ENCODE measurements at regions not wholly inside any gene's neighbourhood (a gene's known extent, or its start where the extent isn't known, plus 50 kb on each side); places are given as distances from the start of the nearest gene placed in this dataset.

GRCh38 chr5:169416583-169417196, 115.8 kb upstream of the SLIT3 start:
- peak; percentile 89 for DNase-seq (ENCODE audit: low read depth)
- TF ChIP-seq, protein P1, sequence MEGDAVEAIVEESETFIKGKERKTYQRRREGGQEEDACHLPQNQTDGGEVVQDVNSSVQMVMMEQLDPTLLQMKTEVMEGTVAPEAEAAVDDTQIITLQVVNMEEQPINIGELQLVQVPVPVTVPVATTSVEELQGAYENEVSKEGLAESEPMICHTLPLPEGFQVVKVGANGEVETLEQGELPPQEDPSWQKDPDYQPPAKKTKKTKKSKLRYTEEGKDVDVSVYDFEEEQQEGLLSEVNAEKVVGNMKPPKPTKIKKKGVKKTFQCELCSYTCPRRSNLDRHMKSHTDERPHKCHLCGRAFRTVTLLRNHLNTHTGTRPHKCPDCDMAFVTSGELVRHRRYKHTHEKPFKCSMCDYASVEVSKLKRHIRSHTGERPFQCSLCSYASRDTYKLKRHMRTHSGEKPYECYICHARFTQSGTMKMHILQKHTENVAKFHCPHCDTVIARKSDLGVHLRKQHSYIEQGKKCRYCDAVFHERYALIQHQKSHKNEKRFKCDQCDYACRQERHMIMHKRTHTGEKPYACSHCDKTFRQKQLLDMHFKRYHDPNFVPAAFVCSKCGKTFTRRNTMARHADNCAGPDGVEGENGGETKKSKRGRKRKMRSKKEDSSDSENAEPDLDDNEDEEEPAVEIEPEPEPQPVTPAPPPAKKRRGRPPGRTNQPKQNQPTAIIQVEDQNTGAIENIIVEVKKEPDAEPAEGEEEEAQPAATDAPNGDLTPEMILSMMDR (conservative IDR thresholded peaks at IDR 0.05; ENCODE audit: low read depth, low read length), result no peak
- no peak overlapping the region for H3K4me3 ChIP-seq (ENCODE audit: low read length)

- no peak overlapping the region for H3K4me3 ChIP-seq (ENCODE audit: low read length)
- TF ChIP-seq, protein P1 (conservative IDR thresholded peaks at IDR 0.05; ENCODE audit: low read depth, low read length), result no peak
- no peak for DNase-seq (ENCODE audit: low read depth)
These were observed 115.0 kb upstream of the SLIT3 start for GRCh38 chr5:169415948-169416347.

DNA sequence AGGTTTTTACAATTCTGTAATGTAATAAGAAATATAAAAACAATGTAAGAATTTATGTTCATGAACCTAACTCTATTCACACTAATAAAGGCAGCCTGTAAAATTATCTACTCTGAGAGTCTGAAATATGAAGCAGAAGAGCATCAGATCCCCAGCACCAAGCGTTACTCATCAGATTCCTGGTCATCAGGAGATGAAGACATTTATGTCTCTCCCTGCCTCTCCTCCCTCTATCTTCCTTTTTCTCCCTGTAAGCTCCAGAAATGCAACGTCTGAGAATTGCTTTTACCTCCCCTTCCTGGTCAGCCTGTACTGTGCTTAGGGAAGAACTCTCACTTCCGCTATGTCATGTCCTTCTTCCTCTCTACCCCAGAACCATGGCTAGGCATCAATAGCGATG, 114.4 kb upstream of the SLIT3 start:
- no peak for DNase-seq (ENCODE audit: low read depth)
- H3K4me3 ChIP-seq (ENCODE audit: low read length), result no peak overlapping the region
- TF ChIP-seq, protein P1 (conservative IDR thresholded peaks at IDR 0.05; ENCODE audit: low read depth, low read length), result no peak

DNA sequence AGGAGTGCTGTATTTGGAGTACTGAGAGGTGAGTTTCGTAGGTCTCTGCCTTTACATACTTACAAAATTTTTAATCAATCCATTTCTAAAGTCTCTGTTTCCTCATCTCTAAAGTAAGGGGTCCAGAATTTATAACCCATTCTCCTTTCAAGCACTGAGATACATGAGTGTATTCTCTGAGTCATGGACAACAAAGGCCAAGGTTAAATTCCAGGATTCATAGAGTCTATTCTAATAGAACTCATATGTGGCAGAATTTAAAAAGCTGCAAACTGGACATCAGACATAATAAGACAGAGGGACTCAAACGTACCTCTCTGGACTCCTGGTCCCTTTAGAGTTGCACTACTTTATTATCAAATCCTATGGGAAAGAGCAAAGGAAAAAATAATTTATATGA, 112.5 kb upstream of the SLIT3 start:
- TF ChIP-seq, protein P1 (conservative IDR thresholded peaks at IDR 0.05; ENCODE audit: low read depth, low read length), result no peak
- H3K4me3 ChIP-seq (ENCODE audit: low read length), result no peak overlapping the region
- DNase-seq (ENCODE audit: low read depth), result no peak

DNA sequence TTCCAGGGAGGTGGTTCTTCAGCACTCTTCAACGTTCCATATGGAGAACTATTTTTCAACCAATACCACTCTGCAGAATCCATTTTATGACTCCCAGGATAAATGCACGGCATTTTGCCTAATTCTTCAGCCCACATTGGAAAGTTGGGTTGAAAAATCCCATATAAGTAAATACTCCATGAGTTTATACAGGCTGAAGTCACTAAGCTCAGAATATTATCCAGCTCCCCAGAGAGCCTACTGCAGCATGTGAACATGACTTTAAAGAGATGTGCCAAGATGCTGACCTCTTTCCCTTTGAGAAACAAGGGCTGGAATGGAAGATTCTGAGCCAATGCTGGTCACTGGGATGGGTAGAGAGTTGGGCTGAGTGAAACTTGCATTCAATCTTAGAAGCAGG, 111.9 kb upstream of the SLIT3 start:
- no peak for DNase-seq (ENCODE audit: low read depth)
- H3K4me3 ChIP-seq (ENCODE audit: low read length), result no peak overlapping the region
- TF ChIP-seq, protein P1 (conservative IDR thresholded peaks at IDR 0.05; ENCODE audit: low read depth, low read length), result no peak

DNA sequence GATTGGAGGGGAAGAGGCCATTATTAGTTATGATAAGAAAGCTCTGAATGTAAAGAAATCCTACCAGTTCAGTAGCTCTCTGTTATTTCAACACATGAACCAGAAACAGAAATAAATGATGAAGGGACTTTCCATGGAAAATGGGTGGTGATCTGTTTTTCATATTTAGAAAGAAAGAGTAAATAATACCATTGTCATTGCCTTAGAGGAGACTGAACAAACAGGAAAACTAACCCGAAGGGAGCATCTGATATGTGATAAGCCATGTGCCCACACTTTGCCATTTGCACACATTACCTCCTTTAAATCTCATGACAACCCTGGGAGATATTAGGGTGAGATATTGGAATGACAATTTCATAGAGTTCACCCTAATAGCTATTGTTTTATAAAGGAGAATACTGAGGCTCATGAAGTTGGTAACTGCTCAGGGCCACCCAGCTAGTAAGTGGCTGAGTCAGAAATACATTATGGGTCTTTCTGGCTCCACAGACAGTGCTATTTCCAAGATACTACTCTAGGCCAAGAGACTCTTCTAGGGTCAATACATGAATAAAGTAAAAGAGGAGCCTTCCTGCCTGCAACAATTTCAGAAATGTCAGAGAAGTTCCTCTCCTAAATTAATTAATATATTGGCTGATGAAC, 111.0 kb upstream of the SLIT3 start:
- no peak overlapping the region for H3K4me3 ChIP-seq (ENCODE audit: low read length)
- TF ChIP-seq, protein P1 (conservative IDR thresholded peaks at IDR 0.05; ENCODE audit: low read depth, low read length), result no peak
- no peak for DNase-seq (ENCODE audit: low read depth)
